K562 (cell line): ENCODE measurements at regions not wholly inside any gene's neighbourhood (a gene's known extent, or its start where the extent isn't known, plus 50 kb on each side); places are given as distances from the start of the nearest gene placed in this dataset.

Experiments used
- CTCF ChIP-seq, 3 experiments: IDR thresholded peaks in 2 of 3; conservative IDR thresholded peaks in 1 of 3; 2 replicates each; pipeline ENCODE4 v1.5.1; 2011 to 2012; ENCODE audit warnings: low read length in 3 of 3, mild to moderate bottlenecking in 3 of 3, control low read depth in 2 of 3, improper control_type of control experiment in 1 of 3, inconsistent platforms in 1 of 3, low read depth in 1 of 3, mixed read lengths in 1 of 3, moderate library complexity in 1 of 3; ENCODE audit not compliant: insufficient read depth in 2 of 3
- ELF4 ChIP-seq: fragments of 450-650 bp; formaldehyde crosslinking; IDR thresholded peaks from 2 replicates; pipeline ENCODE4 v1.4.0; 2022; ENCODE audit warnings: missing genetic modification characterization
- EP300 ChIP-seq: IDR thresholded peaks from 2 replicates; pipeline ENCODE4 v1.6.1; 2012; ENCODE audit warnings: low read length, improper control_type of control experiment
- ETS1 ChIP-seq: conservative IDR thresholded peaks from 2 replicates; pipeline ENCODE4 v1.6.1; 2011; ENCODE audit warnings: low read depth, mild to moderate bottlenecking, low read length; ENCODE audit not compliant: control insufficient read depth
- FOS ChIP-seq: IDR thresholded peaks from 3 replicates; pipeline ENCODE4 v1.6.1; 2011; ENCODE audit not compliant: insufficient read length; ENCODE audit errors: extremely low read depth
- FOXA1 ChIP-seq: fragments of 450-650 bp; IDR thresholded peaks from 2 replicates; pipeline ENCODE4 v1.6.1; 2016; ENCODE audit warnings: mild to moderate bottlenecking, borderline replicate concordance
- JUN ChIP-seq, 2 experiments: sonication (generic) in 1 of 2; formaldehyde crosslinking in 1 of 2; IDR thresholded peaks; 2 replicates each; pipeline versions ENCODE4 v1.6.1 to v1.8.0; 2012 to 2022; ENCODE audit warnings: borderline replicate concordance in 2 of 2, mild to moderate bottlenecking in 2 of 2, improper control_type of control experiment in 1 of 2, low read depth in 1 of 2, low read length in 1 of 2, missing genetic modification reagents in 1 of 2
- NKRF ChIP-seq: fragments of 450-650 bp; IDR thresholded peaks from 2 replicates; pipeline ENCODE4 v1.6.1; 2016; ENCODE audit warnings: borderline replicate concordance
- SOX6 ChIP-seq: fragments of 450-650 bp; IDR thresholded peaks from 2 replicates; pipeline ENCODE4 v1.6.1; 2014; ENCODE audit warnings: mild to moderate bottlenecking
- TFAP4 ChIP-seq: sonication (generic); formaldehyde crosslinking; IDR thresholded peaks from 2 replicates; pipeline ENCODE4 v1.8.0; 2022; ENCODE audit warnings: missing genetic modification reagents, mild to moderate bottlenecking, moderate library complexity, borderline replicate concordance
- ZNF277 ChIP-seq: fragments of 250-450 bp; sonication (Bioruptor Pico); IDR thresholded peaks from 2 replicates; pipeline ENCODE4 v1.8.0; 2022; ENCODE audit warnings: inconsistent platforms, mild to moderate bottlenecking, moderate library complexity, borderline replicate concordance
- ZNF280B ChIP-seq: fragments of 250-450 bp; sonication (Bioruptor Pico); IDR thresholded peaks from 2 replicates; pipeline ENCODE4 v1.5.1; 2021; ENCODE audit warnings: mild to moderate bottlenecking
- ZNF79 ChIP-seq: fragments of 250-450 bp; sonication (Bioruptor Pico); IDR thresholded peaks from 2 replicates; pipeline ENCODE4 v1.4.0; 2020; ENCODE audit warnings: low read depth, mild to moderate bottlenecking, moderate library complexity

- TF ChIP-seq CTCF (IDR thresholded peaks at IDR 0.05 in 2 of 3, conservative IDR thresholded peaks at IDR 0.05 in 1 of 3; ENCODE audit: insufficient read depth in 2 of 3, low read depth in 1 of 3, low read length in 3 of 3) (no peak), EP300 (no peak), FOXA1 (no peak), ZNF280B (CRISPR knock-in tag) (no peak), SOX6 (no peak), JUN (IDR thresholded peaks at IDR 0.05; ENCODE audit: borderline replicate concordance, low read depth, low read length) (no peak), JUN (CRISPR knock-in tag; IDR thresholded peaks at IDR 0.05; ENCODE audit: borderline replicate concordance) (no peak), ELF4 (CRISPR knock-in tag) (no peak), ZNF79 (CRISPR knock-in tag) (no peak), ETS1 (no peak), NKRF (no peak), ZNF277 (CRISPR knock-in tag) (no peak), FOS (no peak), TFAP4 (no peak)
Observed at GRCh38 chr18:45415614-45416013, 199.7 kb upstream of the SLC14A2 start.
